Keratinocyte (primary cell): ENCODE measurements at regions not wholly inside any gene's neighbourhood (a gene's known extent, or its start where the extent isn't known, plus 50 kb on each side); places are given as distances from the start of the nearest gene placed in this dataset.

Experiments used
- DNase-seq: peaks from one replicate; pipeline ENCODE4 v3.0.0-alpha.2; 2011; ENCODE audit warnings: low read depth, missing footprints, low spot score
- FAIRE-seq: peaks from 2 replicates; lab custom pipeline; 2011; peaks lifted over from hg19 to GRCh38; lab: Jason Lieb, UNC
- H2AFZ ChIP-seq: 2 replicates; pipeline ENCODE4 v1.6.0; 2012; ENCODE audit warnings: low read length, control low read depth, inconsistent platforms; ENCODE audit not compliant: control insufficient read depth
- H3K27ac ChIP-seq: 2 replicates; pipeline ENCODE4 v1.5.1; 2011; ENCODE audit warnings: low read length; ENCODE audit not compliant: control insufficient read depth, insufficient read depth
- H3K27me3 ChIP-seq: 3 replicates; pipeline ENCODE4 v1.6.0; 2011; ENCODE audit warnings: low read length; ENCODE audit not compliant: control insufficient read depth, insufficient read depth; ENCODE audit errors: extremely low read depth
- H3K36me3 ChIP-seq, 2 experiments: 2 replicates in 1 of 2; 3 replicates in 1 of 2; pipeline ENCODE4 v1.5.1; 2011; ENCODE audit warnings: low read length in 2 of 2, mild to moderate bottlenecking in 1 of 2; ENCODE audit not compliant: control insufficient read depth in 2 of 2, insufficient read depth in 2 of 2; ENCODE audit errors: extremely low read depth in 1 of 2
- H3K4me1 ChIP-seq: 3 replicates; pipeline ENCODE4 v1.5.1; 2011; ENCODE audit warnings: low read length; ENCODE audit not compliant: control insufficient read depth, insufficient read depth; ENCODE audit errors: extremely low read depth
- H3K4me2 ChIP-seq: 3 replicates; pipeline ENCODE4 v1.6.0; 2011; ENCODE audit warnings: low read depth, low read length; ENCODE audit not compliant: control insufficient read depth, insufficient read depth; ENCODE audit errors: extremely low read depth
- H3K4me3 ChIP-seq, 3 experiments: fragments of 200-600 bp in 1 of 3; sonication (generic) in 1 of 3; 2 replicates in 2 of 3; 3 replicates in 1 of 3; pipeline ENCODE4 v1.5.1; 2011 to 2016; ENCODE audit warnings: low read length in 3 of 3, mild to moderate bottlenecking in 3 of 3, control low read depth in 2 of 3, inconsistent platforms in 1 of 3, low read depth in 1 of 3, mixed read lengths in 1 of 3, mixed run types in 1 of 3, moderate library complexity in 1 of 3; ENCODE audit not compliant: control insufficient read depth in 2 of 3, insufficient read depth in 2 of 3; ENCODE audit errors: extremely low read depth in 1 of 3
- H3K79me2 ChIP-seq: 2 replicates; pipeline ENCODE4 v1.6.0; 2012; ENCODE audit warnings: low read length; ENCODE audit not compliant: control insufficient read depth, insufficient read depth
- H3K9ac ChIP-seq: 3 replicates; pipeline ENCODE4 v1.6.0; 2011; ENCODE audit warnings: low read length; ENCODE audit not compliant: control insufficient read depth, insufficient read depth; ENCODE audit errors: extremely low read depth
- H3K9me1 ChIP-seq: 3 replicates; pipeline ENCODE4 v1.6.0; 2011; ENCODE audit warnings: low read length; ENCODE audit not compliant: control insufficient read depth, insufficient read depth; ENCODE audit errors: extremely low read depth
- H3K9me3 ChIP-seq: 2 replicates; pipeline ENCODE4 v1.5.1; 2012; ENCODE audit warnings: low read depth, low read length; ENCODE audit not compliant: control insufficient read depth
- H4K20me1 ChIP-seq: 3 replicates; pipeline ENCODE4 v1.6.0; 2011; ENCODE audit warnings: low read length; ENCODE audit not compliant: control insufficient read depth, insufficient read depth; ENCODE audit errors: extremely low read depth
- CTCF ChIP-seq, 3 experiments: IDR thresholded peaks in 1 of 3; conservative IDR thresholded peaks in 1 of 3; optimal IDR thresholded peaks in 1 of 3; 2 replicates in 2 of 3; 3 replicates in 1 of 3; pipeline versions ENCODE3 to v1.5.1; 2011; ENCODE audit warnings: low read length in 3 of 3, mild to moderate bottlenecking in 3 of 3, moderate library complexity in 2 of 3, control low read depth in 1 of 3, inconsistent platforms in 1 of 3; ENCODE audit not compliant: insufficient read depth in 2 of 3; ENCODE audit errors: extremely low read depth in 1 of 3
- EZH2 ChIP-seq: IDR thresholded peaks from one replicate; pipeline ENCODE4 v1.6.1; 2012; ENCODE audit warnings: inconsistent platforms, mild to moderate bottlenecking, low read length, moderate library complexity
- dilution Hi-C: fragments of 300-500 bp; cut with MboI; formaldehyde crosslinking; loops from one replicate; pipeline ENCODE4 v1.7.0; 2020; ENCODE audit warnings: low sequenced_read_pairs; ENCODE audit not compliant: extremely low pct_ligation_motif_present

GRCh38 chr1:38530957-38531356 is 328.6 kb downstream of the RRAGC start:
- H4K20me1 ChIP-seq: no peaks in the 10 kb centered on the region
- no peaks in the 10 kb centered on the region for H3K36me3 ChIP-seq
- no peaks in the 10 kb centered on the region for H3K9me3 ChIP-seq
- no peaks in the 10 kb centered on the region for H3K9me1 ChIP-seq
- no peaks in the 10 kb centered on the region for H3K79me2 ChIP-seq
- H3K4me1 ChIP-seq: peaks cover 5% of the 10 kb centered on the region
- TF ChIP-seq CTCF (optimal IDR thresholded peaks at IDR 0.05 in 1 of 3, IDR thresholded peaks at IDR 0.05 in 1 of 3, conservative IDR thresholded peaks at IDR 0.05 in 1 of 3; ENCODE audit: extremely low read depth in 1 of 3, insufficient read depth in 2 of 3, low read length in 3 of 3): no peak
- TF ChIP-seq EZH2: no peak
- no peak overlapping the region for H3K9ac ChIP-seq
- no peak overlapping the region for H3K4me3 ChIP-seq
- no peak overlapping the region for H2AFZ ChIP-seq
- H3K4me2 ChIP-seq: no peak overlapping the region
- H3K27me3 ChIP-seq: no peaks in the 10 kb centered on the region
- dilution Hi-C loops: loop anchor here (25.0 kb wide), 1 partner anchor 281 kb away; no protein-coding TSS in a partner anchor
- no peak overlapping the region for H3K27ac ChIP-seq
- DNase-seq (no peak), FAIRE-seq (no peak)

GRCh38 chr1:38529946-38530345 is 329.6 kb downstream of the RRAGC start:
- Histone ChIP-seq H4K20me1 (no peaks in the 10 kb centered on the region), H3K79me2 (no peaks in the 10 kb centered on the region), H3K9me1 (no peaks in the 10 kb centered on the region), H3K36me3 (no peaks in the 10 kb centered on the region), H3K27ac (no peak overlapping the region), H3K9me3 (no peaks in the 10 kb centered on the region), H3K9ac (no peak overlapping the region), H3K27me3 (no peaks in the 10 kb centered on the region), H3K4me2 (no peak overlapping the region), H3K4me3 (no peak overlapping the region), H3K4me1 (peaks cover 5% of the 10 kb centered on the region), H2AFZ (no peak overlapping the region)
- DNase-seq (no peak), FAIRE-seq (no peak)
- dilution Hi-C loops: loop anchor here (25.0 kb wide), 1 partner anchor 282 kb away; no protein-coding TSS in a partner anchor
- TF ChIP-seq CTCF (optimal IDR thresholded peaks at IDR 0.05 in 1 of 3, IDR thresholded peaks at IDR 0.05 in 1 of 3, conservative IDR thresholded peaks at IDR 0.05 in 1 of 3; ENCODE audit: extremely low read depth in 1 of 3, insufficient read depth in 2 of 3, low read length in 3 of 3) (no peak), EZH2 (no peak)
